Upper lobe of left lung (tissue), 6 donors: ENCODE measurements at regions not wholly inside any gene's neighbourhood (a gene's known extent, or its start where the extent isn't known, plus 50 kb on each side); places are given as distances from the start of the nearest gene placed in this dataset.
A peak's percentile ranks its signal among the peaks of the same experiment; 100 is the strongest.

ENCODE experiments used
- ATAC-seq, 2 donors: fragments of 200-7000 bp; cut with Tn5 transposase; one replicate each; pipeline ENCODE4 v1.9.1; 2022; ENCODE audit warnings: mild to moderate bottlenecking in 2 of 2, moderate library complexity in 2 of 2; ENCODE audit not compliant: low FRiP score in 2 of 2
- DNase-seq, 2 donors: peaks; one replicate each; pipeline ENCODE4 v3.0.0-alpha.2; 2019 to 2020
- H3K27ac ChIP-seq, 4 donors: fragments of 200-600 bp; sonication (generic); one replicate each; pipeline ENCODE4 v1.5.1; 2016 to 2019
- H3K27me3 ChIP-seq, 4 donors: fragments of 200-600 bp; sonication (generic); one replicate each; pipeline ENCODE4 v1.5.1; 2017 to 2019
- H3K36me3 ChIP-seq, 4 donors: fragments of 200-600 bp; sonication (generic); one replicate each; pipeline ENCODE4 v1.5.1; 2016 to 2019
- H3K4me1 ChIP-seq, 4 donors: fragments of 200-600 bp; sonication (generic); one replicate each; pipeline ENCODE4 v1.5.1; 2018 to 2019
- H3K4me3 ChIP-seq, 4 donors: fragments of 200-600 bp; sonication (generic); one replicate each; pipeline ENCODE4 v1.5.1; 2017 to 2019; ENCODE audit warnings: mild to moderate bottlenecking in 2 of 4, moderate library complexity in 1 of 4
- H3K9me3 ChIP-seq, 4 donors: fragments of 200-600 bp; sonication (generic); one replicate each; pipeline ENCODE4 v1.5.1; 2018 to 2019
- CTCF ChIP-seq, 6 experiments: fragments of 450-650 bp in 4 of 6; fragments of 200-600 bp in 2 of 6; sonication (generic) in 2 of 6; IDR thresholded peaks; one replicate each; pipeline ENCODE4 v1.5.1; 2016 to 2019; ENCODE audit warnings: antibody characterized with exemption in 6 of 6
- EP300 ChIP-seq, 4 donors: sonication (generic); formaldehyde crosslinking; IDR thresholded peaks; one replicate each; pipeline ENCODE4 v1.5.1; 2017; ENCODE audit warnings: antibody characterized with exemption in 4 of 4, control low read depth in 2 of 4
- POLR2A ChIP-seq, 4 donors: fragments of 450-650 bp; IDR thresholded peaks; one replicate each; pipeline ENCODE4 v1.5.1; 2016 to 2017; ENCODE audit warnings: antibody characterized with exemption in 4 of 4, mild to moderate bottlenecking in 2 of 4
- POLR2AphosphoS5 ChIP-seq, 2 donors: sonication (generic); formaldehyde crosslinking; IDR thresholded peaks; one replicate each; pipeline ENCODE4 v1.5.1; 2017; ENCODE audit warnings: antibody characterized with exemption in 2 of 2
- WGBS, 2 donors: methylation state at CpG; one replicate each; pipeline ENCODE4 v1.1.5; 2017 to 2018; 5-methylcytosine and 5-hydroxymethylcytosine counted together
- donor health status: DM: no; HTN: no; CAD: no; lungs with moderate emphysema.
- donor health status: DM: no; HTN: yes; CAD: no; lungs with severe emphysema.

GRCh38 chr12:45575823-45576475 lies 153.6 kb upstream of the ARID2 start:
- H3K36me3 ChIP-seq = no peaks in the 10 kb centered on the region
- ATAC-seq = peak in 1 of 2 donors; percentile 59
- no peaks in the 10 kb centered on the region for H3K27me3 ChIP-seq
- no peak for DNase-seq
- TF ChIP-seq CTCF (IDR thresholded peaks at IDR 0.05) (no peak), POLR2A (IDR thresholded peaks at IDR 0.05) (no peak), EP300 (IDR thresholded peaks at IDR 0.05) (no peak), POLR2AphosphoS5 (IDR thresholded peaks at IDR 0.05) (no peak)
- H3K4me3 ChIP-seq = no peak overlapping the region
- H3K4me1 ChIP-seq = no peaks in the 10 kb centered on the region
- H3K9me3 ChIP-seq = no peaks in the 10 kb centered on the region
- WGBS, 2 donors = 46 to 56% methylated on average over 6 to 7 of the region's 7 CpGs
- H3K27ac ChIP-seq = no peak overlapping the region

GRCh38 chr12:45577844-45578399 lies 151.6 kb upstream of the ARID2 start:
- WGBS, 2 donors = 85 to 86% methylated on average over 3 of the region's 3 CpGs
- no peak overlapping the region for H3K4me3 ChIP-seq

GRCh38 chr12:45580356-45580969 lies 149.0 kb upstream of the ARID2 start:
- Histone ChIP-seq H3K27me3 (no peaks in the 10 kb centered on the region), H3K36me3 (no peaks in the 10 kb centered on the region), H3K27ac (no peak overlapping the region), H3K9me3 (no peaks in the 10 kb centered on the region), H3K4me3 (no peak overlapping the region), H3K4me1 (no peaks in the 10 kb centered on the region)
- no peak for DNase-seq
- ATAC-seq = no peak
- 76 to 79% methylated on average over 2 of the region's 2 CpGs for WGBS, 2 donors
- TF ChIP-seq EP300 (IDR thresholded peaks at IDR 0.05) (no peak), POLR2AphosphoS5 (IDR thresholded peaks at IDR 0.05) (no peak), POLR2A (IDR thresholded peaks at IDR 0.05) (no peak), CTCF (IDR thresholded peaks at IDR 0.05) (no peak)

More at GRCh38 chr12:45577844-45578399, 151.6 kb upstream of the ARID2 start:
- TF ChIP-seq CTCF (IDR thresholded peaks at IDR 0.05) (no peak), POLR2AphosphoS5 (IDR thresholded peaks at IDR 0.05) (no peak), POLR2A (IDR thresholded peaks at IDR 0.05) (no peak), EP300 (IDR thresholded peaks at IDR 0.05) (no peak)
- ATAC-seq (no peak), DNase-seq (no peak)
- no peaks in the 10 kb centered on the region for H3K9me3 ChIP-seq
- H3K27ac ChIP-seq = no peak overlapping the region
- no peaks in the 10 kb centered on the region for H3K27me3 ChIP-seq
- H3K36me3 ChIP-seq = no peaks in the 10 kb centered on the region
- H3K4me1 ChIP-seq = no peaks in the 10 kb centered on the region

GRCh38 chr12:45581112-45581511 lies 148.4 kb upstream of the ARID2 start:
- no peak overlapping the region for H3K27ac ChIP-seq
- ATAC-seq (no peak), DNase-seq (no peak)
- H3K4me1 ChIP-seq = no peaks in the 10 kb centered on the region
- H3K36me3 ChIP-seq = no peaks in the 10 kb centered on the region
- TF ChIP-seq POLR2A (IDR thresholded peaks at IDR 0.05) (no peak), EP300 (IDR thresholded peaks at IDR 0.05) (no peak)
- H3K27me3 ChIP-seq = no peaks in the 10 kb centered on the region
- H3K4me3 ChIP-seq = no peak overlapping the region
- H3K9me3 ChIP-seq = no peaks in the 10 kb centered on the region
- WGBS, 2 donors = 79 to 90% methylated on average over 1 of the region's 1 CpG

GRCh38 chr12:45582536-45582935 lies 147.0 kb upstream of the ARID2 start:
- Histone ChIP-seq H3K4me1 (no peaks in the 10 kb centered on the region), H3K27ac (no peak overlapping the region), H3K27me3 (no peaks in the 10 kb centered on the region), H3K9me3 (no peaks in the 10 kb centered on the region), H3K36me3 (no peaks in the 10 kb centered on the region), H3K4me3 (no peak overlapping the region)
- ATAC-seq (no peak), DNase-seq (no peak)
- TF ChIP-seq EP300 (IDR thresholded peaks at IDR 0.05) (no peak), CTCF (IDR thresholded peaks at IDR 0.05) (no peak), POLR2A (IDR thresholded peaks at IDR 0.05) (no peak), POLR2AphosphoS5 (IDR thresholded peaks at IDR 0.05) (no peak)
- WGBS, 2 donors = 38 to 93% methylated on average over 1 of the region's 1 CpG
